ENCODE measurements at regions not wholly inside any gene's neighbourhood (a gene's known extent, or its start where the extent isn't known, plus 50 kb on each side); places are given as distances from the start of the nearest gene placed in this dataset.

DNA sequence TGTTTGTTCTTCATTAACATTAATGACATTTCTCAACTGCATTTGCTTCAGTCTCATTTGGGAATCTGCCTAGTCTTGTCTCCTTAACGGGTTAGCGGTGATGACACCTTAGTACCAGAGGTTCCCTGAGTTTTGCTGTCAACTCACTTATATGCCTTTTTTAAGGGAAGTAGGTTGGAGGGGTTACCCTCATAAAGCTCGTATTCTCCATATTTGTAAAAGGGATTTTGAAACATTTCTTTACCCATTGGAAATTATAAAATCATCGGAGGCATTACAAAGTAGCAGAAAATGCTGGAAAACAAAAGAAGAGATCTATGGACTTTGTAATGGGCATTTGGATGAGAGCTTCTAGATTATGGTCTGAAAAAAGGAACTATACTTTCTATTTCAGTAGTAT lies 88.7 kb upstream of the PRDM1 start:
- no peak overlapping the region for H3K4me3 Mint-ChIP-seq
- H3K4me1 Mint-ChIP-seq = peaks cover 18% of the 10 kb centered on the region
- H3K36me3 Mint-ChIP-seq = peaks cover 2% of the 10 kb centered on the region
- POLR2A ChIA-PET = no interaction called here
- no peak for DNase-seq
- peaks cover 77% of the 10 kb centered on the region for H3K27me3 Mint-ChIP-seq
- ATAC-seq (ENCODE audit: low read depth) = no peak
- no peaks in the 10 kb centered on the region for H3K9me3 Mint-ChIP-seq
- no peak overlapping the region for H3K27ac Mint-ChIP-seq

GRCh38 chr6:105995391-105995865 lies 90.7 kb upstream of the PRDM1 start:
- no peak overlapping the region for H3K27ac Mint-ChIP-seq
- peaks cover 22% of the 10 kb centered on the region for H3K4me1 Mint-ChIP-seq
- DNase-seq = no peak
- no peak for ATAC-seq (ENCODE audit: low read depth)
- no peaks in the 10 kb centered on the region for H3K9me3 Mint-ChIP-seq
- peaks cover 2% of the 10 kb centered on the region for H3K36me3 Mint-ChIP-seq
- H3K27me3 Mint-ChIP-seq = peaks cover 70% of the 10 kb centered on the region
- POLR2A ChIA-PET = interaction anchor here (0.6 kb wide), 1 partner anchor 24 kb away, joined by 4 read pairs; no protein-coding TSS in a partner anchor
- H3K4me3 Mint-ChIP-seq = peak overlapping the region; percentile 84

GRCh38 chr6:105994591-105995390 lies 91.3 kb upstream of the PRDM1 start:
- H3K36me3 Mint-ChIP-seq = peaks cover 2% of the 10 kb centered on the region
- POLR2A ChIA-PET = interaction anchor here (0.6 to 5.8 kb wide), 5 partner anchors 13 to 169 kb away, joined by 4 to 44 read pairs (median 12); partner anchors contain the start of gene PRDM1
- DNase-seq (peak; percentile 62), ATAC-seq (ENCODE audit: low read depth) (no peak)
- H3K27ac Mint-ChIP-seq = peak overlapping the region; percentile 51
- H3K9me3 Mint-ChIP-seq = no peaks in the 10 kb centered on the region
- peaks cover 29% of the 10 kb centered on the region for H3K4me1 Mint-ChIP-seq
- peak overlapping the region; percentile 84 for H3K4me3 Mint-ChIP-seq
- peaks cover 73% of the 10 kb centered on the region for H3K27me3 Mint-ChIP-seq

DNA sequence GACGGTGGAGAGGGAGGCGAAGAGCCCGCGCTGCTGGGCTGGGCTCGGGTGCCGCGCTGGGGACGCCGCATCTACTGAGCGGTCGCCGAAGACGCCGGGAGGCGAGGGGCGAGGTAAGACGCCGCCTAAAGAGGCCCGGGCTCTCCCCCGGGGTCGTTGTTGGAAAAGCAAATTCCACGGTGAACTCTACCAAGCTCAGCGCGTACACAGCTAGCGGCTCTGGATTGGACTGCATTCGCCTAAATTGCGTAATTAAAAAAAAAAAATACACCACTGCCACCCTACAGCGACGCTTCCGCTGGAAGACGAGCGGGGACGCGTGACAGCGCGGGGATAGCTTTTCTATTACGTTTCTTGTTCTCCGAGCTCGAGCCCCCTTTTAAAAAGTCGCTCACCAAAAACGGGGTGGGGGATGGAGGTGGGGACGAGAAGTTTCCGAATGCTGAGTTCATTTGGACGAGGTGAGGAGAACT lies 92.0 kb upstream of the PRDM1 start:
- peaks cover 2% of the 10 kb centered on the region for H3K36me3 Mint-ChIP-seq
- peaks cover 29% of the 10 kb centered on the region for H3K4me1 Mint-ChIP-seq
- peak overlapping the region; percentile 84 for H3K4me3 Mint-ChIP-seq
- peak overlapping the region; percentile 64 for H3K27ac Mint-ChIP-seq
- POLR2A ChIA-PET = interaction anchor here (1.0 to 5.8 kb wide), 5 partner anchors 12 to 170 kb away, joined by 4 to 44 read pairs (median 12); partner anchors contain the start of gene PRDM1
- ATAC-seq (ENCODE audit: low read depth) = peak; percentile 40
- peak; percentile 63 for DNase-seq
- H3K9me3 Mint-ChIP-seq = no peaks in the 10 kb centered on the region
- H3K27me3 Mint-ChIP-seq = peaks cover 74% of the 10 kb centered on the region

- ATAC-seq (ENCODE audit: low read depth) = no peak
- H3K9me3 Mint-ChIP-seq = no peaks in the 10 kb centered on the region
- peaks cover 29% of the 10 kb centered on the region for H3K4me1 Mint-ChIP-seq
Measured at GRCh38 chr6:105993341-105994117, 92.6 kb upstream of the PRDM1 start.

DNA sequence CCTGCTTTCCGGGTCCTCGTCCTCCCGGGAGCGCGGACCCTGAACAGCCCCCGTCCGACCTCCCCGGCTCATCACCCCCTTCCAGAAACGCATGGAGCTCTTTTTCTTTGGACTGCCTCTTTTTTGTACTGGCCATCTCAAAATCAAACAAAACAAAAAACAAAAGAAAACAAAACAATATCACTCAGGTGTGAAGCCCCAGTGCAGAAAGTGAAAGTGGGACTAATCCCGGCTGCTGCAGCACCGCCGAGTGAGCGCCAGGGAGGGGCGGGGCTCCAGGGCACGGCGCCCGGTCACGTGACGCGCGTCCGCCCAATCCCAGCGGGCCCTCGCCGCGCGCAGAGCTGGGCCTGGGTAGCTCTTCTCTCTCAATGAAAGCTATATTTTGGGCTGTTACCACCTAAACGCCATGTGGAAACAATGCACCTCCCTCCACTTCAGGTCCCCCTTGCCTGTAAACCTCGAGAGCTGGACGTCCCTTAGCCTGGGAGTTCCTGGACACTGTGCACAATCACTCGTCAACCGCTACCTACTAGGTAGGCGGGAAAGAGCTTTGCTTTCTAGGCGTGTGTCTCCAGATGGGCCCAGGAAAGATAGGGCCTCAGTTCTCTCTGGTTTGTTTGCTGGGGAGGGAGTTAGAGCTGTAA lies 93.7 kb upstream of the PRDM1 start:
- DNase-seq (peak; percentile 95), ATAC-seq (ENCODE audit: low read depth) (peak; percentile 93)
- Mint-ChIP-seq H3K9me3 (no peaks in the 10 kb centered on the region), H3K36me3 (peaks cover 2% of the 10 kb centered on the region), H3K27ac (peak overlapping the region; percentile 79), H3K4me3 (peak overlapping the region; percentile 84), H3K27me3 (peaks cover 76% of the 10 kb centered on the region), H3K4me1 (peaks cover 29% of the 10 kb centered on the region)
- POLR2A ChIA-PET = interaction anchor here (0.8 to 5.8 kb wide), 16 partner anchors 11 to 232 kb away, joined by 3 to 44 read pairs (median 4); partner anchors contain the start of gene PRDM1

More at GRCh38 chr6:105993341-105994117, 92.6 kb upstream of the PRDM1 start:
- peaks cover 76% of the 10 kb centered on the region for H3K27me3 Mint-ChIP-seq
- H3K36me3 Mint-ChIP-seq = peaks cover 2% of the 10 kb centered on the region
- H3K27ac Mint-ChIP-seq = peak overlapping the region; percentile 64
- POLR2A ChIA-PET = interaction anchor here (0.7 to 5.8 kb wide), 11 partner anchors 12 to 185 kb away, joined by 3 to 44 read pairs (median 4); partner anchors contain the start of gene PRDM1
- DNase-seq = peak; percentile 29
- peak overlapping the region; percentile 84 for H3K4me3 Mint-ChIP-seq

GRCh38 chr6:105991561-105992314 lies 94.4 kb upstream of the PRDM1 start:
- Mint-ChIP-seq H3K4me3 (peak overlapping the region; percentile 84), H3K4me1 (peaks cover 32% of the 10 kb centered on the region), H3K9me3 (no peaks in the 10 kb centered on the region), H3K36me3 (peaks cover 3% of the 10 kb centered on the region), H3K27me3 (peaks cover 75% of the 10 kb centered on the region), H3K27ac (peak overlapping the region; percentile 79)
- DNase-seq = peak; percentile 61
- POLR2A ChIA-PET = interaction anchor here (0.8 to 5.8 kb wide), 11 partner anchors 10 to 233 kb away, joined by 3 to 44 read pairs (median 4); no protein-coding TSS in a partner anchor
- peak; percentile 20 for ATAC-seq (ENCODE audit: low read depth)

- POLR2A ChIA-PET = interaction anchor here (5.8 kb wide), 1 partner anchor 8 kb away, joined by 44 read pairs; no protein-coding TSS in a partner anchor
- peaks cover 74% of the 10 kb centered on the region for H3K27me3 Mint-ChIP-seq
- H3K27ac Mint-ChIP-seq = no peak overlapping the region
- no peak for DNase-seq
- no peak for ATAC-seq (ENCODE audit: low read depth)
- no peak overlapping the region for H3K4me3 Mint-ChIP-seq
- peaks cover 3% of the 10 kb centered on the region for H3K36me3 Mint-ChIP-seq
- H3K9me3 Mint-ChIP-seq = no peaks in the 10 kb centered on the region
- H3K4me1 Mint-ChIP-seq = peaks cover 33% of the 10 kb centered on the region
Measured at GRCh38 chr6:105990151-105990550, 96.0 kb upstream of the PRDM1 start.

- H3K27ac Mint-ChIP-seq = no peak overlapping the region
- no peaks in the 10 kb centered on the region for H3K9me3 Mint-ChIP-seq
- no peak for ATAC-seq (ENCODE audit: low read depth)
- POLR2A ChIA-PET = interaction anchor here (0.7 to 5.8 kb wide), 2 partner anchors 7 to 88 kb away, joined by 3 to 44 read pairs; no protein-coding TSS in a partner anchor
- no peak overlapping the region for H3K4me3 Mint-ChIP-seq
- H3K27me3 Mint-ChIP-seq = peaks cover 77% of the 10 kb centered on the region
- peaks cover 3% of the 10 kb centered on the region for H3K36me3 Mint-ChIP-seq
- peaks cover 33% of the 10 kb centered on the region for H3K4me1 Mint-ChIP-seq
- DNase-seq = no peak
Measured at GRCh38 chr6:105988812-105989577, 97.1 kb upstream of the PRDM1 start.

DNA sequence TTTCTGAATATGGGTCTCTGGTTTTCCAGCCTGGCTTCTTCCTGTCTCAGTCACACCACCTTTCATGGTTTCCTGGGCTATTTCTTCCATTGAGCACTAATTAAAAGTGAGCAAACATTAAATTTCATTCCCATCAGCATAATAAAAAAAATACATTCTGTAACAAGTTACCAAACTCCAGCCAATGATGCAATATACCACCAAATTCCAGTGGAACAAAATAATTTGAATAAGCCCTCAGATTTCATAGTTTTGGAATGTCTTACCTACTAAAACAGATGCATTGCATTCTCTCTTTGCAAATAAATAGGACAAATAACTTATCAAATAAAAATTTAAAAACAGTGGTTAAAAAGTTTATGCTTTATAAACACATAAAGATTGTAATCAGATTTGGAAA lies 97.8 kb upstream of the PRDM1 start:
- Mint-ChIP-seq H3K4me1 (peaks cover 28% of the 10 kb centered on the region), H3K27me3 (peaks cover 79% of the 10 kb centered on the region), H3K4me3 (no peak overlapping the region), H3K27ac (no peak overlapping the region), H3K9me3 (no peaks in the 10 kb centered on the region), H3K36me3 (peaks cover 1% of the 10 kb centered on the region)
- POLR2A ChIA-PET = no interaction called here
- DNase-seq (no peak), ATAC-seq (ENCODE audit: low read depth) (no peak)

GRCh38 chr6:105987516-105987915 lies 98.6 kb upstream of the PRDM1 start:
- H3K4me1 Mint-ChIP-seq = peaks cover 31% of the 10 kb centered on the region
- no peak overlapping the region for H3K4me3 Mint-ChIP-seq
- H3K27ac Mint-ChIP-seq = no peak overlapping the region
- no peaks in the 10 kb centered on the region for H3K9me3 Mint-ChIP-seq
- ATAC-seq (ENCODE audit: low read depth) (no peak), DNase-seq (no peak)
- POLR2A ChIA-PET = interaction anchor here (0.6 kb wide), 1 partner anchor 172 kb away, joined by 3 read pairs; no protein-coding TSS in a partner anchor
- peaks cover 79% of the 10 kb centered on the region for H3K27me3 Mint-ChIP-seq
- peaks cover 1% of the 10 kb centered on the region for H3K36me3 Mint-ChIP-seq
